Renal cortical epithelial cell (primary cell): ENCODE measurements at regions not wholly inside any gene's neighbourhood (a gene's known extent, or its start where the extent isn't known, plus 50 kb on each side); places are given as distances from the start of the nearest gene placed in this dataset.

Source experiments
- DNase-seq: peaks from one replicate; pipeline ENCODE4 v3.0.0-alpha.2; 2011; ENCODE audit warnings: low read depth

GRCh38 chr10:117078168-117078837 lies 59.8 kb downstream of the VAX1 start:
- no peak for DNase-seq

- no peak for DNase-seq
Measured at GRCh38 chr10:117075064-117075463, 63.0 kb downstream of the VAX1 start.

GRCh38 chr10:117074621-117075020 lies 63.4 kb downstream of the VAX1 start:
- DNase-seq, result peak; percentile 17

GRCh38 chr10:117071286-117072050 lies 66.5 kb upstream of the SHTN1 start:
- DNase-seq, result no peak
